ENCODE measurements at regions not wholly inside any gene's neighbourhood (a gene's known extent, or its start where the extent isn't known, plus 50 kb on each side); places are given as distances from the start of the nearest gene placed in this dataset.

GRCh38 chr16:49092704-49093103 lies 188.9 kb downstream of the CBLN1 start:
- TF ChIP-seq CTCF (conservative IDR thresholded peaks at IDR 0.05): no peak
- DNase-seq (ENCODE audit: extremely low spot score, unreplicated experiment): no peak
- H3K27ac Mint-ChIP-seq: no peak overlapping the region
- peaks cover 15% of the 10 kb centered on the region for H3K27me3 Mint-ChIP-seq
- no peaks in the 10 kb centered on the region for H3K4me1 Mint-ChIP-seq (ENCODE audit: unreplicated experiment)
- H3K36me3 Mint-ChIP-seq: no peaks in the 10 kb centered on the region
- no peaks in the 10 kb centered on the region for H3K9me3 Mint-ChIP-seq
- no peak overlapping the region for H3K4me3 Mint-ChIP-seq

- no peak for TF ChIP-seq CTCF (conservative IDR thresholded peaks at IDR 0.05)
- Mint-ChIP-seq H3K4me3 (no peak overlapping the region), H3K27ac (no peak overlapping the region), H3K27me3 (peaks cover 2% of the 10 kb centered on the region), H3K36me3 (no peaks in the 10 kb centered on the region), H3K9me3 (peaks cover 8% of the 10 kb centered on the region), H3K4me1 (ENCODE audit: unreplicated experiment) (no peaks in the 10 kb centered on the region)
- no peak for DNase-seq (ENCODE audit: extremely low spot score, unreplicated experiment)
These were observed 192.1 kb downstream of the CBLN1 start for GRCh38 chr16:49089533-49089932.

GRCh38 chr16:49089039-49089438 lies 192.6 kb downstream of the CBLN1 start:
- Mint-ChIP-seq H3K4me1 (ENCODE audit: unreplicated experiment) (no peaks in the 10 kb centered on the region), H3K27ac (no peak overlapping the region), H3K27me3 (no peaks in the 10 kb centered on the region), H3K9me3 (peaks cover 9% of the 10 kb centered on the region), H3K4me3 (no peak overlapping the region), H3K36me3 (no peaks in the 10 kb centered on the region)
- DNase-seq (ENCODE audit: extremely low spot score, unreplicated experiment): no peak
- no peak for TF ChIP-seq CTCF (conservative IDR thresholded peaks at IDR 0.05)

- Mint-ChIP-seq H3K27me3 (no peaks in the 10 kb centered on the region), H3K4me3 (no peak overlapping the region), H3K9me3 (peaks cover 9% of the 10 kb centered on the region), H3K27ac (no peak overlapping the region), H3K36me3 (no peaks in the 10 kb centered on the region), H3K4me1 (ENCODE audit: unreplicated experiment) (no peaks in the 10 kb centered on the region)
- no peak for DNase-seq (ENCODE audit: extremely low spot score, unreplicated experiment)
- no peak for TF ChIP-seq CTCF (conservative IDR thresholded peaks at IDR 0.05)
These were observed 196.0 kb downstream of the CBLN1 start for GRCh38 chr16:49085686-49086085.

- no peaks in the 10 kb centered on the region for H3K36me3 Mint-ChIP-seq
- H3K27ac Mint-ChIP-seq: no peak overlapping the region
- H3K4me3 Mint-ChIP-seq: no peak overlapping the region
- no peaks in the 10 kb centered on the region for H3K27me3 Mint-ChIP-seq
- DNase-seq (ENCODE audit: extremely low spot score, unreplicated experiment): no peak
- no peaks in the 10 kb centered on the region for H3K4me1 Mint-ChIP-seq (ENCODE audit: unreplicated experiment)
- TF ChIP-seq CTCF (conservative IDR thresholded peaks at IDR 0.05): no peak
- H3K9me3 Mint-ChIP-seq: peaks cover 9% of the 10 kb centered on the region
These were observed 196.8 kb downstream of the CBLN1 start for GRCh38 chr16:49084628-49085390.

Measured in type B pancreatic cell (in vitro differentiated cells).